ENCODE measurements at regions not wholly inside any gene's neighbourhood (a gene's known extent, or its start where the extent isn't known, plus 50 kb on each side); places are given as distances from the start of the nearest gene placed in this dataset.

DNA sequence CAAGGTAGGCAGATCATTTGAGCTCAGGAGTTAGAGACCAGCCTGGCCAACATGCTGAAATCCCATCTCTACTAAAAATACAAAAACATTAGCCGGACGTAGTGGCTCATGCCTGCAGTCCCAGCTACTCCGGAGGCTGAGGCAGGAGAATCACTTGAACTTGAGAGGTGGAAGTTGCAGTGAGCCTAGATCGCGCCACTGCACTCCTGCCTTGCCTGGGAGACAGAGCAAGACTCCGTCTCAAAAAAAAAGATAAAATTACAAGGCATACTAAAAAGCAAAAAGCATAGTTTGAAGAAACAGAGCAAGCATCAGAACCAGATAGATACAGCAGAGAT, 61.2 kb upstream of the CDC42BPA start (continued):
- TF ChIP-seq, protein P1, sequence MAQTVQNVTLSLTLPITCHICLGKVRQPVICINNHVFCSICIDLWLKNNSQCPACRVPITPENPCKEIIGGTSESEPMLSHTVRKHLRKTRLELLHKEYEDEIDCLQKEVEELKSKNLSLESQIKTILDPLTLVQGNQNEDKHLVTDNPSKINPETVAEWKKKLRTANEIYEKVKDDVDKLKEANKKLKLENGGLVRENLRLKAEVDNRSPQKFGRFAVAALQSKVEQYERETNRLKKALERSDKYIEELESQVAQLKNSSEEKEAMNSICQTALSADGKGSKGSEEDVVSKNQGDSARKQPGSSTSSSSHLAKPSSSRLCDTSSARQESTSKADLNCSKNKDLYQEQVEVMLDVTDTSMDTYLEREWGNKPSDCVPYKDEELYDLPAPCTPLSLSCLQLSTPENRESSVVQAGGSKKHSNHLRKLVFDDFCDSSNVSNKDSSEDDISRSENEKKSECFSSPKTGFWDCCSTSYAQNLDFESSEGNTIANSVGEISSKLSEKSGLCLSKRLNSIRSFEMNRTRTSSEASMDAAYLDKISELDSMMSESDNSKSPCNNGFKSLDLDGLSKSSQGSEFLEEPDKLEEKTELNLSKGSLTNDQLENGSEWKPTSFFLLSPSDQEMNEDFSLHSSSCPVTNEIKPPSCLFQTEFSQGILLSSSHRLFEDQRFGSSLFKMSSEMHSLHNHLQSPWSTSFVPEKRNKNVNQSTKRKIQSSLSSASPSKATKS (CRISPR knock-in tag; IDR thresholded peaks at IDR 0.05) = no peak
- TF ChIP-seq, protein P2, sequence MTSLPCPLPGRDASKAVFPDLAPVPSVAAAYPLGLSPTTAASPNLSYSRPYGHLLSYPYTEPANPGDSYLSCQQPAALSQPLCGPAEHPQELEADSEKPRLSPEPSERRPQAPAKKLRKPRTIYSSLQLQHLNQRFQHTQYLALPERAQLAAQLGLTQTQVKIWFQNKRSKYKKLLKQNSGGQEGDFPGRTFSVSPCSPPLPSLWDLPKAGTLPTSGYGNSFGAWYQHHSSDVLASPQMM (CRISPR knock-in tag; IDR thresholded peaks at IDR 0.05) = no peak
- TF ChIP-seq MIER1 (IDR thresholded peaks at IDR 0.05; ENCODE audit: low read depth) = no peak
- no peak for TF ChIP-seq ZNF668 (CRISPR knock-in tag; IDR thresholded peaks at IDR 0.05)
- TF ChIP-seq SMC3 (conservative IDR thresholded peaks at IDR 0.05; ENCODE audit: insufficient read depth, low read depth, low read length) = no peak
- TF ChIP-seq, protein P3, sequence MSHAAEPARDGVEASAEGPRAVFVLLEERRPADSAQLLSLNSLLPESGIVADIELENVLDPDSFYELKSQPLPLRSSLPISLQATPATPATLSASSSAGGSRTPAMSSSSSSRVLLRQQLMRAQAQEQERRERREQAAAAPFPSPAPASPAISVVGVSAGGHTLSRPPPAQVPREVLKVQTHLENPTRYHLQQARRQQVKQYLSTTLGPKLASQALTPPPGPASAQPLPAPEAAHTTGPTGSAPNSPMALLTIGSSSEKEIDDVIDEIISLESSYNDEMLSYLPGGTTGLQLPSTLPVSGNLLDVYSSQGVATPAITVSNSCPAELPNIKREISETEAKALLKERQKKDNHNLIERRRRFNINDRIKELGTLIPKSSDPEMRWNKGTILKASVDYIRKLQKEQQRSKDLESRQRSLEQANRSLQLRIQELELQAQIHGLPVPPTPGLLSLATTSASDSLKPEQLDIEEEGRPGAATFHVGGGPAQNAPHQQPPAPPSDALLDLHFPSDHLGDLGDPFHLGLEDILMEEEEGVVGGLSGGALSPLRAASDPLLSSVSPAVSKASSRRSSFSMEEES (CRISPR knock-in tag; IDR thresholded peaks at IDR 0.05) = no peak
- TF ChIP-seq, protein P4, sequence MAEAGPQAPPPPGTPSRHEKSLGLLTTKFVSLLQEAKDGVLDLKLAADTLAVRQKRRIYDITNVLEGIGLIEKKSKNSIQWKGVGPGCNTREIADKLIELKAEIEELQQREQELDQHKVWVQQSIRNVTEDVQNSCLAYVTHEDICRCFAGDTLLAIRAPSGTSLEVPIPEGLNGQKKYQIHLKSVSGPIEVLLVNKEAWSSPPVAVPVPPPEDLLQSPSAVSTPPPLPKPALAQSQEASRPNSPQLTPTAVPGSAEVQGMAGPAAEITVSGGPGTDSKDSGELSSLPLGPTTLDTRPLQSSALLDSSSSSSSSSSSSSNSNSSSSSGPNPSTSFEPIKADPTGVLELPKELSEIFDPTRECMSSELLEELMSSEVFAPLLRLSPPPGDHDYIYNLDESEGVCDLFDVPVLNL (CRISPR knock-in tag; IDR thresholded peaks at IDR 0.05; ENCODE audit: low read depth) = no peak
- TF ChIP-seq ZZZ3 (IDR thresholded peaks at IDR 0.05) = no peak
- TF ChIP-seq, protein P5, sequence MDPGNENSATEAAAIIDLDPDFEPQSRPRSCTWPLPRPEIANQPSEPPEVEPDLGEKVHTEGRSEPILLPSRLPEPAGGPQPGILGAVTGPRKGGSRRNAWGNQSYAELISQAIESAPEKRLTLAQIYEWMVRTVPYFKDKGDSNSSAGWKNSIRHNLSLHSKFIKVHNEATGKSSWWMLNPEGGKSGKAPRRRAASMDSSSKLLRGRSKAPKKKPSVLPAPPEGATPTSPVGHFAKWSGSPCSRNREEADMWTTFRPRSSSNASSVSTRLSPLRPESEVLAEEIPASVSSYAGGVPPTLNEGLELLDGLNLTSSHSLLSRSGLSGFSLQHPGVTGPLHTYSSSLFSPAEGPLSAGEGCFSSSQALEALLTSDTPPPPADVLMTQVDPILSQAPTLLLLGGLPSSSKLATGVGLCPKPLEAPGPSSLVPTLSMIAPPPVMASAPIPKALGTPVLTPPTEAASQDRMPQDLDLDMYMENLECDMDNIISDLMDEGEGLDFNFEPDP (CRISPR knock-in tag; IDR thresholded peaks at IDR 0.05) = no peak
- no peak for TF ChIP-seq BRF1 (IDR thresholded peaks at IDR 0.05; ENCODE audit: borderline replicate concordance, extremely low read depth, insufficient read length)
- TF ChIP-seq HNRNPK (IDR thresholded peaks at IDR 0.05; ENCODE audit: low read depth, low read length, poor library complexity, severe bottlenecking) = no peak
- TF ChIP-seq BHLHE40 (IDR thresholded peaks at IDR 0.05; ENCODE audit: low read length) = no peak
- TF ChIP-seq NR2C1 (IDR thresholded peaks at IDR 0.05) = no peak
- TF ChIP-seq NR2C1 (tag; IDR thresholded peaks at IDR 0.05) = no peak
- TF ChIP-seq PRMT5 (CRISPR knock-in tag; IDR thresholded peaks at IDR 0.05) = no peak
- TF ChIP-seq ZNF197 (CRISPR knock-in tag; IDR thresholded peaks at IDR 0.05; ENCODE audit: low read depth) = no peak
- TF ChIP-seq, protein P6, sequence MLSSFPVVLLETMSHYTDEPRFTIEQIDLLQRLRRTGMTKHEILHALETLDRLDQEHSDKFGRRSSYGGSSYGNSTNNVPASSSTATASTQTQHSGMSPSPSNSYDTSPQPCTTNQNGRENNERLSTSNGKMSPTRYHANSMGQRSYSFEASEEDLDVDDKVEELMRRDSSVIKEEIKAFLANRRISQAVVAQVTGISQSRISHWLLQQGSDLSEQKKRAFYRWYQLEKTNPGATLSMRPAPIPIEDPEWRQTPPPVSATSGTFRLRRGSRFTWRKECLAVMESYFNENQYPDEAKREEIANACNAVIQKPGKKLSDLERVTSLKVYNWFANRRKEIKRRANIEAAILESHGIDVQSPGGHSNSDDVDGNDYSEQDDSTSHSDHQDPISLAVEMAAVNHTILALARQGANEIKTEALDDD (IDR thresholded peaks at IDR 0.05) = no peak
- no peak for TF ChIP-seq FOS (IDR thresholded peaks at IDR 0.05; ENCODE audit: extremely low read depth, insufficient read length)
- no peak for TF ChIP-seq ZNF77 (CRISPR knock-in tag; IDR thresholded peaks at IDR 0.05)
- no peak for TF ChIP-seq ZNF23 (CRISPR knock-in tag; IDR thresholded peaks at IDR 0.05)
- no peak for TF ChIP-seq GTF2E2 (tag; IDR thresholded peaks at IDR 0.05)
